Naive thymus-derived CD4-positive, alpha-beta T cell (primary cell): ENCODE measurements at regions not wholly inside any gene's neighbourhood (a gene's known extent, or its start where the extent isn't known, plus 50 kb on each side); places are given as distances from the start of the nearest gene placed in this dataset.

Experiments
- ATAC-seq: fragments of 150-1000 bp; cut with Tn5 transposase; 2 replicates; pipeline ENCODE4 v1.10.0; 2021; ENCODE audit warnings: mild to moderate bottlenecking, moderate library complexity
- CTCF ChIA-PET: fragments of 350-600 bp; sonication (Branson Sonifier 250); formaldehyde crosslinking; loops from one replicate; lab custom pipeline; 2021; ENCODE audit warnings: antibody characterized with exemption; lab: Charles Lee
- POLR2A ChIA-PET: fragments of 350-600 bp; sonication (Branson Sonifier 250); formaldehyde crosslinking; loops from one replicate; lab custom pipeline; 2021; ENCODE audit warnings: antibody characterized with exemption, inconsistent platforms; lab: Charles Lee
- DNase-seq, 9 donors: peaks; one replicate each; pipeline versions ENCODE4 v3.0.0 to v3.0.0-alpha.2; 2020 to 2022; ENCODE audit warnings: mixed read lengths in 1 of 9
- H3K27ac ChIP-seq: one replicate; pipeline ENCODE4 v1.7.0; 2013; ENCODE audit warnings: mild to moderate bottlenecking, low read depth, low read length, moderate library complexity
- H3K27me3 ChIP-seq, 2 donors: one replicate each; pipeline ENCODE4 v1.7.0; 2013; ENCODE audit warnings: low read length in 2 of 2, mild to moderate bottlenecking in 2 of 2, moderate library complexity in 2 of 2; ENCODE audit not compliant: control insufficient read depth in 2 of 2, insufficient read depth in 2 of 2
- H3K36me3 ChIP-seq, 3 experiments: 1 replicate in 2 of 3; 2 replicates in 1 of 3; pipeline ENCODE4 v1.7.0; 2013; ENCODE audit warnings: low read length in 3 of 3, mild to moderate bottlenecking in 3 of 3, moderate library complexity in 1 of 3; ENCODE audit not compliant: insufficient read depth in 3 of 3, control insufficient read depth in 2 of 3
- H3K4me1 ChIP-seq, 2 donors: one replicate each; pipeline ENCODE4 v1.7.0; 2013; ENCODE audit warnings: low read length in 2 of 2, mild to moderate bottlenecking in 2 of 2, moderate library complexity in 1 of 2; ENCODE audit not compliant: control insufficient read depth in 2 of 2, insufficient read depth in 2 of 2
- H3K4me3 ChIP-seq: 2 replicates; pipeline ENCODE4 v1.7.0; 2013; ENCODE audit warnings: mild to moderate bottlenecking, low read length
- H3K9me3 ChIP-seq, 3 experiments: 1 replicate in 2 of 3; 2 replicates in 1 of 3; pipeline ENCODE4 v1.7.0; 2013; ENCODE audit warnings: low read length in 3 of 3; ENCODE audit not compliant: control insufficient read depth in 2 of 3
- H3K27ac Mint-ChIP-seq, 9 donors: one replicate each; pipeline ENCODE4 v1.8.0; 2020 to 2022; ENCODE audit warnings: mixed read lengths in 9 of 9, mild to moderate bottlenecking in 8 of 9, moderate library complexity in 5 of 9, inconsistent platforms in 2 of 9
- H3K27me3 Mint-ChIP-seq, 5 donors: one replicate each; pipeline ENCODE4 v1.8.0; 2021 to 2022; ENCODE audit warnings: mixed read lengths in 5 of 5, mild to moderate bottlenecking in 1 of 5
- H3K36me3 Mint-ChIP-seq, 5 donors: one replicate each; pipeline ENCODE4 v1.8.0; 2020 to 2022; ENCODE audit warnings: mixed read lengths in 5 of 5, mild to moderate bottlenecking in 3 of 5, inconsistent platforms in 1 of 5
- H3K4me1 Mint-ChIP-seq, 7 donors: one replicate each; pipeline ENCODE4 v1.8.0; 2020 to 2022; ENCODE audit warnings: mixed read lengths in 7 of 7, mild to moderate bottlenecking in 3 of 7, inconsistent platforms in 1 of 7
- H3K4me3 Mint-ChIP-seq, 10 donors: one replicate each; pipeline ENCODE4 v1.8.0; 2020 to 2022; ENCODE audit warnings: mild to moderate bottlenecking in 10 of 10, mixed read lengths in 10 of 10, moderate library complexity in 6 of 10, inconsistent platforms in 2 of 10
- H3K9me3 Mint-ChIP-seq, 11 donors: one replicate each; pipeline ENCODE4 v1.8.0; 2020 to 2022; ENCODE audit warnings: mixed read lengths in 11 of 11, mild to moderate bottlenecking in 4 of 11, inconsistent platforms in 1 of 11, moderate library complexity in 1 of 11
- intact Hi-C, 2 donors: fragments of 100-400 bp; cut with micrococcal nuclease; formaldehyde crosslinking; loops; one replicate each; pipeline ENCODE4 v1.15.1; 2023

- intact Hi-C loops, result no loop called here
- CTCF ChIA-PET, result no interaction called here
- DNase-seq (no peak), ATAC-seq (no peak)
- Histone ChIP-seq H3K27ac (no peak overlapping the region), H3K4me1 (no peaks in the 10 kb centered on the region), H3K36me3 (no peaks in the 10 kb centered on the region), H3K27me3 (no peaks in the 10 kb centered on the region), H3K9me3 (no peaks in the 10 kb centered on the region), H3K4me3 (no peak overlapping the region)
- Mint-ChIP-seq H3K4me1 (no peaks in the 10 kb centered on the region), H3K9me3 (peaks cover 0 to 11% (median 5%) of the 10 kb centered on the region in 11 donors), H3K27me3 (no peaks in the 10 kb centered on the region), H3K27ac (no peak overlapping the region), H3K4me3 (no peak overlapping the region), H3K36me3 (no peaks in the 10 kb centered on the region)
- POLR2A ChIA-PET, result no interaction called here
Observed at GRCh38 chr2:49369650-49370049, 215.3 kb upstream of the FSHR start.

- CTCF ChIA-PET, result no interaction called here
- intact Hi-C loops, result no loop called here
Observed at GRCh38 chr2:49369101-49369500, 214.8 kb upstream of the FSHR start.

GRCh38 chr2:49367003-49367402 lies 212.7 kb upstream of the FSHR start:
- H3K27ac Mint-ChIP-seq, result no peak overlapping the region
- CTCF ChIA-PET, result no interaction called here
- no peaks in the 10 kb centered on the region for H3K4me1 Mint-ChIP-seq
- POLR2A ChIA-PET, result no interaction called here
- DNase-seq, result no peak
- no peaks in the 10 kb centered on the region for H3K4me1 ChIP-seq
- H3K9me3 Mint-ChIP-seq, result peaks cover 0 to 11% (median 0%) of the 10 kb centered on the region in 11 donors
- intact Hi-C loops, result no loop called here
- H3K9me3 ChIP-seq, result no peaks in the 10 kb centered on the region
- H3K27ac ChIP-seq, result no peak overlapping the region
- ATAC-seq, result no peak
- H3K4me3 ChIP-seq, result no peak overlapping the region
- H3K36me3 ChIP-seq, result no peaks in the 10 kb centered on the region
- no peaks in the 10 kb centered on the region for H3K27me3 Mint-ChIP-seq
- no peaks in the 10 kb centered on the region for H3K27me3 ChIP-seq
- H3K36me3 Mint-ChIP-seq, result no peaks in the 10 kb centered on the region
- no peak overlapping the region for H3K4me3 Mint-ChIP-seq

More at GRCh38 chr2:49369101-49369500, 214.8 kb upstream of the FSHR start:
- Histone ChIP-seq H3K4me3 (no peak overlapping the region), H3K27ac (no peak overlapping the region), H3K4me1 (no peaks in the 10 kb centered on the region), H3K9me3 (no peaks in the 10 kb centered on the region), H3K27me3 (no peaks in the 10 kb centered on the region), H3K36me3 (no peaks in the 10 kb centered on the region)
- POLR2A ChIA-PET, result no interaction called here
- Mint-ChIP-seq H3K9me3 (peaks cover 0 to 6% (median 4%) of the 10 kb centered on the region in 11 donors), H3K36me3 (no peaks in the 10 kb centered on the region), H3K4me1 (no peaks in the 10 kb centered on the region), H3K4me3 (no peak overlapping the region), H3K27ac (no peak overlapping the region), H3K27me3 (no peaks in the 10 kb centered on the region)
- no peak for ATAC-seq
- no peak for DNase-seq

GRCh38 chr2:49360407-49360767 lies 206.1 kb upstream of the FSHR start:
- H3K4me3 Mint-ChIP-seq, result no peak overlapping the region
- H3K4me1 Mint-ChIP-seq, result no peaks in the 10 kb centered on the region
- Histone ChIP-seq H3K9me3 (no peaks in the 10 kb centered on the region), H3K4me1 (no peaks in the 10 kb centered on the region), H3K27ac (no peak overlapping the region), H3K27me3 (no peaks in the 10 kb centered on the region), H3K4me3 (no peak overlapping the region), H3K36me3 (no peaks in the 10 kb centered on the region)
- no peak overlapping the region for H3K27ac Mint-ChIP-seq
- peaks cover 0 to 17% (median 5%) of the 10 kb centered on the region in 11 donors for H3K9me3 Mint-ChIP-seq
- H3K27me3 Mint-ChIP-seq, result no peaks in the 10 kb centered on the region
- CTCF ChIA-PET, result no interaction called here
- POLR2A ChIA-PET, result no interaction called here
- DNase-seq (no peak), ATAC-seq (no peak)
- intact Hi-C loops, result no loop called here
- H3K36me3 Mint-ChIP-seq, result no peaks in the 10 kb centered on the region

GRCh38 chr2:49359721-49360406 lies 205.5 kb upstream of the FSHR start:
- Histone ChIP-seq H3K4me1 (no peaks in the 10 kb centered on the region), H3K27ac (no peak overlapping the region), H3K4me3 (no peak overlapping the region), H3K36me3 (no peaks in the 10 kb centered on the region), H3K27me3 (no peaks in the 10 kb centered on the region), H3K9me3 (no peaks in the 10 kb centered on the region)
- no peak overlapping the region for H3K27ac Mint-ChIP-seq
- DNase-seq (no peak), ATAC-seq (no peak)
- intact Hi-C loops, result no loop called here
- no peaks in the 10 kb centered on the region for H3K27me3 Mint-ChIP-seq
- H3K9me3 Mint-ChIP-seq, result peaks cover 0 to 17% (median 5%) of the 10 kb centered on the region in 11 donors
- POLR2A ChIA-PET, result no interaction called here
- no peaks in the 10 kb centered on the region for H3K36me3 Mint-ChIP-seq
- CTCF ChIA-PET, result no interaction called here
- H3K4me1 Mint-ChIP-seq, result no peaks in the 10 kb centered on the region
- no peak overlapping the region for H3K4me3 Mint-ChIP-seq

GRCh38 chr2:49355611-49356010 lies 201.3 kb upstream of the FSHR start:
- intact Hi-C loops, result no loop called here
- H3K4me3 ChIP-seq, result no peak overlapping the region
- H3K9me3 ChIP-seq, result no peaks in the 10 kb centered on the region
- H3K36me3 ChIP-seq, result no peaks in the 10 kb centered on the region
- no peak overlapping the region for H3K4me3 Mint-ChIP-seq
- H3K4me1 Mint-ChIP-seq, result no peaks in the 10 kb centered on the region
- POLR2A ChIA-PET, result no interaction called here
- no peaks in the 10 kb centered on the region for H3K36me3 Mint-ChIP-seq
- ATAC-seq (no peak), DNase-seq (no peak)
- H3K27me3 ChIP-seq, result no peaks in the 10 kb centered on the region
- no peak overlapping the region for H3K27ac Mint-ChIP-seq
- peaks cover 2 to 27% (median 5%) of the 10 kb centered on the region in 11 donors for H3K9me3 Mint-ChIP-seq
- no peak overlapping the region for H3K27ac ChIP-seq
- no peaks in the 10 kb centered on the region for H3K27me3 Mint-ChIP-seq
- no peaks in the 10 kb centered on the region for H3K4me1 ChIP-seq
- CTCF ChIA-PET, result no interaction called here

GRCh38 chr2:49351560-49351959 lies 197.2 kb upstream of the FSHR start:
- Mint-ChIP-seq H3K4me1 (no peaks in the 10 kb centered on the region), H3K4me3 (no peak overlapping the region), H3K36me3 (no peaks in the 10 kb centered on the region), H3K27ac (no peak overlapping the region), H3K9me3 (peaks cover 0 to 17% (median 3%) of the 10 kb centered on the region in 11 donors), H3K27me3 (no peaks in the 10 kb centered on the region)
- Histone ChIP-seq H3K4me3 (no peak overlapping the region), H3K27me3 (no peaks in the 10 kb centered on the region), H3K4me1 (no peaks in the 10 kb centered on the region), H3K27ac (no peak overlapping the region), H3K9me3 (no peaks in the 10 kb centered on the region), H3K36me3 (no peaks in the 10 kb centered on the region)
- ChIA-PET POLR2A (no interaction called here), CTCF (no interaction called here)
- intact Hi-C loops, result no loop called here
- ATAC-seq (no peak), DNase-seq (no peak)
